Panc1 (cell line): ENCODE measurements at regions not wholly inside any gene's neighbourhood (a gene's known extent, or its start where the extent isn't known, plus 50 kb on each side); places are given as distances from the start of the nearest gene placed in this dataset.

ENCODE experiments used
- ATAC-seq: fragments of 200-7000 bp; cut with Tn5 transposase; 2 replicates; pipeline ENCODE4 v1.9.1; 2020; ENCODE audit warnings: mild to moderate bottlenecking, moderate library complexity
- BruUV-seq: library from RNA; stranded (reverse); fragments of 400-500 nt; replicated peaks from 2 replicates; lab custom pipeline; 2021; lab: Mats Ljungman, UMichigan
- CTCF ChIA-PET: fragments of 300-600 bp; sonication (Branson Sonifier 250); formaldehyde crosslinking; loops from one replicate; lab custom pipeline; 2022; ENCODE audit warnings: antibody characterized with exemption; lab: Charles Lee
- POLR2A ChIA-PET: fragments of 300-600 bp; sonication (Branson Sonifier 250); formaldehyde crosslinking; loops from one replicate; lab custom pipeline; 2022; ENCODE audit warnings: antibody characterized with exemption; lab: Charles Lee
- DNase-seq: peaks from one replicate; pipeline ENCODE4 v3.0.0-alpha.2; 2010; ENCODE audit warnings: low read depth, low spot score
- H3K27ac ChIP-seq: 2 replicates; pipeline ENCODE4 v1.5.1; 2011; ENCODE audit warnings: mild to moderate bottlenecking, low read length, inconsistent platforms
- H3K27me3 ChIP-seq: fragments of 200-500 bp; sonication (Bioruptor generic); 2 replicates; pipeline ENCODE4 v1.6.0; 2014; ENCODE audit warnings: low read length, inconsistent platforms; ENCODE audit not compliant: control insufficient read depth, insufficient read depth
- H3K36me3 ChIP-seq: fragments of 200-500 bp; sonication (Bioruptor generic); 2 replicates; pipeline ENCODE4 v1.5.1; 2014; ENCODE audit warnings: inconsistent platforms, mild to moderate bottlenecking, low read length, moderate library complexity; ENCODE audit not compliant: control insufficient read depth, insufficient read depth
- H3K4me1 ChIP-seq: 2 replicates; pipeline ENCODE4 v1.5.1; 2011; ENCODE audit warnings: inconsistent platforms, mild to moderate bottlenecking, low read length, moderate library complexity; ENCODE audit not compliant: control insufficient read depth, insufficient read depth
- H3K4me3 ChIP-seq, 2 experiments: 2 replicates each; pipeline ENCODE4 v1.5.1; 2011 to 2012; ENCODE audit warnings: low read depth in 2 of 2, low read length in 2 of 2, mild to moderate bottlenecking in 2 of 2, inconsistent platforms in 1 of 2, moderate library complexity in 1 of 2
- H3K9me3 ChIP-seq: fragments of 200-500 bp; sonication (Bioruptor generic); 2 replicates; pipeline ENCODE4 v1.5.1; 2014; ENCODE audit warnings: low read depth, mild to moderate bottlenecking, inconsistent platforms, low read length, moderate library complexity; ENCODE audit not compliant: control insufficient read depth, insufficient read depth
- POLR2AphosphoS5 ChIP-seq: IDR thresholded peaks from 2 replicates; pipeline ENCODE4 v1.6.1; 2012; ENCODE audit warnings: mild to moderate bottlenecking, low read depth, low read length, moderate library complexity
- SIN3A ChIP-seq: IDR thresholded peaks from 2 replicates; pipeline ENCODE4 v1.6.1; 2012; ENCODE audit warnings: low read depth, mild to moderate bottlenecking, low read length, moderate library complexity, borderline replicate concordance; ENCODE audit not compliant: insufficient read depth
- TCF7L2 ChIP-seq: IDR thresholded peaks from 2 replicates; pipeline ENCODE4 v1.6.1; 2011; ENCODE audit warnings: mild to moderate bottlenecking, low read depth, low read length, inconsistent platforms
- in situ Hi-C: cut with HindIII; loops from 2 replicates; pipeline ENCODE4 v1.10.0; 2016; ENCODE audit warnings: low sequenced_read_pairs, low pct_unique_long_range_greater_than_20kb
- intact Hi-C: fragments of 100-400 bp; cut with micrococcal nuclease; formaldehyde crosslinking; loops from one replicate; pipeline ENCODE4 v1.10.0; 2022; ENCODE audit not compliant: unreplicated experiment
- TF ChIP-seq, protein P1 (sequence below): fragments of 450-650 bp; IDR thresholded peaks from 2 replicates; pipeline ENCODE4 v1.5.1; 2017; ENCODE audit warnings: mild to moderate bottlenecking
- TF ChIP-seq, protein P2 (sequence below), 2 experiments: IDR thresholded peaks; 2 replicates each; pipeline ENCODE4 v1.6.1; 2011 to 2012; ENCODE audit warnings: low read depth in 2 of 2, control low read depth in 1 of 2, low read length in 1 of 2, mild to moderate bottlenecking in 1 of 2, moderate library complexity in 1 of 2; ENCODE audit not compliant: insufficient read depth in 1 of 2

DNA sequence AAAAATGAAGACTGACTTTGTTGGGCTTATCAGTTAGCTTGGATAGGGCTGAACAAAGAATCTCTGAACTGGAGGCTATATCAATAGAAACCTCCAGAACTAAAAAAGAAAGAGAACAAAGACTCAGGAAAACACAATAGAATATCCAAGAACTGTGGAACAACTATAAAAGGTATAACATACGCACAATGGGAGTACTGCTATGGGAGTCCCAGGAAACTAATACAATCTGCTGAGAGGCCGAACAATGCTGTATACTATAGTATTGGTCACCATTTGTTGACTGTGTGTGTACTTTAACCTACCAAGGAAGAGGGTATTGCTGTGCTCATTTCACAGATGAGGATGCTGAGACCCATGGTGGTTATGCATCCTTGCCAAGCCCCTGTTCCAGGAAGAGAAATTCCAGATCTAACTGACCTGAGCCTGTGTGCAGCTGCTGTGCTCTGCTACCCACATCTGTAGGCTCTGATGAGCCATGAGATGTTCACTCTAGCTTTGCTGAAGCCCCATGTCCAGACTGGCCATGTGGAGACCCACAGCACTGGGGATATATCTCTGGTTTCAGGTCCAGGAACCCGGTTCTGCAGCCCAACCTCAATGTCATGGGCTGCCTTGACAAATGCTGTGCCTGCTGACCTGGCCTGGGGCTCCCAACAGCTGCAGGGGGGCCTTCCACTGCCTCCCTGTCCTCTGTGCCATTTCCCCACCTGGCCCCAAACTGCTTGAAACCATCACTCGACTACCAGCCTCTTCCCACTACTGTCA is 254.3 kb upstream of the TNRC6C start:
- CTCF ChIA-PET = no interaction called here
- H3K4me3 ChIP-seq = no peak overlapping the region
- peaks cover 19% of the 10 kb centered on the region; the same call in 1 of the 2 replicates for H3K9me3 ChIP-seq
- H3K36me3 ChIP-seq = no peaks in the 10 kb centered on the region
- no peak for DNase-seq
- POLR2A ChIA-PET = no interaction called here
- peaks cover 12% of the 10 kb centered on the region; the same call in 1 of the 2 replicates for H3K27me3 ChIP-seq
- no TSS peak for BruUV-seq
- no peak for TF ChIP-seq SIN3A
- no peak for TF ChIP-seq POLR2AphosphoS5
- TF ChIP-seq, protein P1, sequence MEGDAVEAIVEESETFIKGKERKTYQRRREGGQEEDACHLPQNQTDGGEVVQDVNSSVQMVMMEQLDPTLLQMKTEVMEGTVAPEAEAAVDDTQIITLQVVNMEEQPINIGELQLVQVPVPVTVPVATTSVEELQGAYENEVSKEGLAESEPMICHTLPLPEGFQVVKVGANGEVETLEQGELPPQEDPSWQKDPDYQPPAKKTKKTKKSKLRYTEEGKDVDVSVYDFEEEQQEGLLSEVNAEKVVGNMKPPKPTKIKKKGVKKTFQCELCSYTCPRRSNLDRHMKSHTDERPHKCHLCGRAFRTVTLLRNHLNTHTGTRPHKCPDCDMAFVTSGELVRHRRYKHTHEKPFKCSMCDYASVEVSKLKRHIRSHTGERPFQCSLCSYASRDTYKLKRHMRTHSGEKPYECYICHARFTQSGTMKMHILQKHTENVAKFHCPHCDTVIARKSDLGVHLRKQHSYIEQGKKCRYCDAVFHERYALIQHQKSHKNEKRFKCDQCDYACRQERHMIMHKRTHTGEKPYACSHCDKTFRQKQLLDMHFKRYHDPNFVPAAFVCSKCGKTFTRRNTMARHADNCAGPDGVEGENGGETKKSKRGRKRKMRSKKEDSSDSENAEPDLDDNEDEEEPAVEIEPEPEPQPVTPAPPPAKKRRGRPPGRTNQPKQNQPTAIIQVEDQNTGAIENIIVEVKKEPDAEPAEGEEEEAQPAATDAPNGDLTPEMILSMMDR = no peak
- TF ChIP-seq, protein P2, sequence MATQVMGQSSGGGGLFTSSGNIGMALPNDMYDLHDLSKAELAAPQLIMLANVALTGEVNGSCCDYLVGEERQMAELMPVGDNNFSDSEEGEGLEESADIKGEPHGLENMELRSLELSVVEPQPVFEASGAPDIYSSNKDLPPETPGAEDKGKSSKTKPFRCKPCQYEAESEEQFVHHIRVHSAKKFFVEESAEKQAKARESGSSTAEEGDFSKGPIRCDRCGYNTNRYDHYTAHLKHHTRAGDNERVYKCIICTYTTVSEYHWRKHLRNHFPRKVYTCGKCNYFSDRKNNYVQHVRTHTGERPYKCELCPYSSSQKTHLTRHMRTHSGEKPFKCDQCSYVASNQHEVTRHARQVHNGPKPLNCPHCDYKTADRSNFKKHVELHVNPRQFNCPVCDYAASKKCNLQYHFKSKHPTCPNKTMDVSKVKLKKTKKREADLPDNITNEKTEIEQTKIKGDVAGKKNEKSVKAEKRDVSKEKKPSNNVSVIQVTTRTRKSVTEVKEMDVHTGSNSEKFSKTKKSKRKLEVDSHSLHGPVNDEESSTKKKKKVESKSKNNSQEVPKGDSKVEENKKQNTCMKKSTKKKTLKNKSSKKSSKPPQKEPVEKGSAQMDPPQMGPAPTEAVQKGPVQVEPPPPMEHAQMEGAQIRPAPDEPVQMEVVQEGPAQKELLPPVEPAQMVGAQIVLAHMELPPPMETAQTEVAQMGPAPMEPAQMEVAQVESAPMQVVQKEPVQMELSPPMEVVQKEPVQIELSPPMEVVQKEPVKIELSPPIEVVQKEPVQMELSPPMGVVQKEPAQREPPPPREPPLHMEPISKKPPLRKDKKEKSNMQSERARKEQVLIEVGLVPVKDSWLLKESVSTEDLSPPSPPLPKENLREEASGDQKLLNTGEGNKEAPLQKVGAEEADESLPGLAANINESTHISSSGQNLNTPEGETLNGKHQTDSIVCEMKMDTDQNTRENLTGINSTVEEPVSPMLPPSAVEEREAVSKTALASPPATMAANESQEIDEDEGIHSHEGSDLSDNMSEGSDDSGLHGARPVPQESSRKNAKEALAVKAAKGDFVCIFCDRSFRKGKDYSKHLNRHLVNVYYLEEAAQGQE (IDR thresholded peaks at IDR 0.05; ENCODE audit: insufficient read depth in 1 of 2, low read depth in 2 of 2, low read length in 1 of 2) = no peak
- TF ChIP-seq TCF7L2 = no peak
- in situ Hi-C loops = no loop called here
- ATAC-seq = no peak
- H3K4me1 ChIP-seq = no peaks in the 10 kb centered on the region
- intact Hi-C loops = no loop called here
- H3K27ac ChIP-seq = no peak overlapping the region

DNA sequence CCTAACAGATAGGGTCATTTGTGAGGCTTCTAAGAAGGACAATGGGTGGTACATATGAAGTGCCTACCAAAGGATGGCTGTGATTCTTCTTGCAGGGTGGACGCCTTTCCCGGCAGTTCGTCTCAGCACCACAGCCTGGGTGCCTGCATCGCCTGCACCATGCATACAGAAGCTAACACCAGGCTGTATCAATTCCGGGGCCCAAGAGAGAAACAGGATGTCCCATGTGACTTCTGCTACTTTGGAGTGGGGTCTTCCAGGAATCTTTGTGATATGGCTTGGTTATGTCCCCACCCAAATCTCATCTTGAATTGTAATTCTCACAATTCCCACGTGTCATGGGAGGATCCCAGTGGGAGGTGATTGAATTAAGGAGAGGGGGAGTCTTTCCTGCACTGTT is 251.6 kb upstream of the TNRC6C start:
- H3K4me1 ChIP-seq = no peaks in the 10 kb centered on the region
- H3K27me3 ChIP-seq = peaks cover 17% of the 10 kb centered on the region
- no peak for DNase-seq
- H3K9me3 ChIP-seq = peaks cover 19% of the 10 kb centered on the region; the same call in 1 of the 2 replicates
- no peak overlapping the region for H3K27ac ChIP-seq
- intact Hi-C loops (no loop called here), in situ Hi-C loops (no loop called here)
- no peak overlapping the region for H3K4me3 ChIP-seq
- ATAC-seq = no peak
- POLR2A ChIA-PET = no interaction called here
- CTCF ChIA-PET = no interaction called here
- no peak for TF ChIP-seq TCF7L2
- TF ChIP-seq SIN3A = no peak
- H3K36me3 ChIP-seq = no peaks in the 10 kb centered on the region
- no TSS peak for BruUV-seq

DNA sequence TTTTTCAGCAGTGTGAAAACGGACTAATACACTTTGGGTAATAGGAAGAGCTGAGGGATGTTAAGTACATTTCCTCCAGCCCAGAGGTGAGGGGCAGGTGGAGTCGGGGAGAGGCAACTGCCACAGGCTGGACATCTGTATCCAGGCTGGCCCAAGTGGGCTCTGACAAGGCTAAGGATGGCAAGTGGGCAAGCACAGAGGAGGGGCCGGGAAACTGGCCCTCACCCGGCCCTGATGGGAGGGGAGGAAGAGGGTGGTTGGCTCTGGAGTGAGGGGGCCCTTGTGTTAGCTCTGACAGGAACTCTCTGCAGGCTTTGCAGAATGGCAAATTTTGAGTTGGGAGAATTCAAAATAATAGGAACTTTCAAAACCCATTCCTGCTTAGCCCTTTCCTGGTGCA is 251.0 kb upstream of the TNRC6C start:
- Histone ChIP-seq H3K9me3 (peaks cover 19% of the 10 kb centered on the region; the same call in 1 of the 2 replicates), H3K27ac (no peak overlapping the region), H3K27me3 (peaks cover 17% of the 10 kb centered on the region), H3K4me1 (no peaks in the 10 kb centered on the region), H3K4me3 (no peak overlapping the region), H3K36me3 (no peaks in the 10 kb centered on the region)
- in situ Hi-C loops (no loop called here), intact Hi-C loops (no loop called here)
- ATAC-seq = no peak
- no peak for DNase-seq
- CTCF ChIA-PET = no interaction called here
- BruUV-seq = no TSS peak
- TF ChIP-seq TCF7L2 (no peak), SIN3A (no peak), POLR2AphosphoS5 (no peak)
- TF ChIP-seq, protein P1 = no peak
- TF ChIP-seq, protein P2 (IDR thresholded peaks at IDR 0.05; ENCODE audit: insufficient read depth in 1 of 2, low read depth in 2 of 2, low read length in 1 of 2) = no peak
- POLR2A ChIA-PET = no interaction called here
